ENCODE measurements at regions not wholly inside any gene's neighbourhood (a gene's known extent, or its start where the extent isn't known, plus 50 kb on each side); places are given as distances from the start of the nearest gene placed in this dataset.

DNA sequence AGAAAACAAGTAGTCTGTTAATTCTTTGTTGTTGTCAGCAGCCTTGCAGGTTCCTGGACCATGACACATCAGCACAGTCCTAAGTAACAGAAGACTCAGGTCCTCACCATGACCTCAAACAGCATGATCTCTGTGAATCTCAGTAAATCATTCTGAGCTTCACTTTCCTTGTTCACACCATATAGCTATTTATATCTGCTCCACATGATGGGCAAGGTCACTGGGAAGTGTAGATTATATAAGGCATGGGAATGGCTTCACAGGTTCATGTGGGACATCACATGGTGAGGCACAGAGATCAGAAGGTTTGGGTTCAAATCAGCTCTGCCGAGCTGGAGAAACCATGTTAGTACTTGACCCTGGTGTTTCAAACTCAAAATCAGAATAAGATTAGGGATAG is 245.4 kb upstream of the SPTLC3 start:
- CTCF ChIA-PET, result no interaction called here
- DNase-seq (ENCODE audit: extremely low spot score), result no peak
- POLR2A ChIA-PET, result no interaction called here
- TF ChIP-seq, protein P1, sequence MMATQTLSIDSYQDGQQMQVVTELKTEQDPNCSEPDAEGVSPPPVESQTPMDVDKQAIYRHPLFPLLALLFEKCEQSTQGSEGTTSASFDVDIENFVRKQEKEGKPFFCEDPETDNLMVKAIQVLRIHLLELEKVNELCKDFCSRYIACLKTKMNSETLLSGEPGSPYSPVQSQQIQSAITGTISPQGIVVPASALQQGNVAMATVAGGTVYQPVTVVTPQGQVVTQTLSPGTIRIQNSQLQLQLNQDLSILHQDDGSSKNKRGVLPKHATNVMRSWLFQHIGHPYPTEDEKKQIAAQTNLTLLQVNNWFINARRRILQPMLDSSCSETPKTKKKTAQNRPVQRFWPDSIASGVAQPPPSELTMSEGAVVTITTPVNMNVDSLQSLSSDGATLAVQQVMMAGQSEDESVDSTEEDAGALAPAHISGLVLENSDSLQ (IDR thresholded peaks at IDR 0.05), result no peak
- no peak for TF ChIP-seq ELF4 (IDR thresholded peaks at IDR 0.05)
- TF ChIP-seq SUZ12 (IDR thresholded peaks at IDR 0.05), result no peak
- TF ChIP-seq ZNF384 (IDR thresholded peaks at IDR 0.05), result no peak
- no peak for TF ChIP-seq FOXK2 (IDR thresholded peaks at IDR 0.05)
- no peak for TF ChIP-seq FOXA1 (IDR thresholded peaks at IDR 0.05)
- no peak for TF ChIP-seq CTBP1 (IDR thresholded peaks at IDR 0.05; ENCODE audit: borderline replicate concordance)
- no peak for TF ChIP-seq TARDBP (IDR thresholded peaks at IDR 0.05)
- no peak for TF ChIP-seq HDGF (IDR thresholded peaks at IDR 0.05; ENCODE audit: borderline replicate concordance)
- no peak for TF ChIP-seq LEF1 (IDR thresholded peaks at IDR 0.05; ENCODE audit: borderline replicate concordance)
- TF ChIP-seq L3MBTL2 (conservative IDR thresholded peaks at IDR 0.05), result no peak
- no peak for TF ChIP-seq ARNT (IDR thresholded peaks at IDR 0.05)
- TF ChIP-seq FOXM1 (IDR thresholded peaks at IDR 0.05; ENCODE audit: borderline replicate concordance), result no peak
- no peak for TF ChIP-seq SP1 (IDR thresholded peaks at IDR 0.05)
- no peak for TF ChIP-seq BHLHE40 (IDR thresholded peaks at IDR 0.05; ENCODE audit: borderline replicate concordance)
- TF ChIP-seq NFRKB (IDR thresholded peaks at IDR 0.05), result no peak

DNA sequence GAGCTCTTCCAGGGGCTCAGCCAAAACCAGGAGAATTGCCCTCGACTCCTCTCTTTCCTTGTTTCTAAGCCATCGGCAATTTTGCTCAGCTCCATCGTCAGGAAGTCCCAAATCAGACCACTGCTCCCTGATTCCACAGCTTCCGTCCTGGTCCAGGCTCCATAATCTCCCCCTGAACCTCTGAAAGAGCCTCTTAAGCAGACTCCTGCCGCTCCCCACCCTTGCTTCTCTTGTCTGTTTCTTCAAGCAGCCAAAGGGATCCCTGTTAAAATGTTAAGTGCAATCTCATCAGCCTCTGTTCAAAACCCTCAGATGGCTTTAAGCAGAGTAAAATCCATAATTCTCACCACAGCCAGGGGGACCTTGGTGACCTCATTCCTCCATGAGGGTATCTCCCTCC is 244.7 kb upstream of the SPTLC3 start:
- no peak for DNase-seq (ENCODE audit: extremely low spot score)
- TF ChIP-seq FOXK2 (IDR thresholded peaks at IDR 0.05) (no peak), ARNT (IDR thresholded peaks at IDR 0.05) (no peak), CTBP1 (IDR thresholded peaks at IDR 0.05; ENCODE audit: borderline replicate concordance) (no peak), TARDBP (IDR thresholded peaks at IDR 0.05) (no peak), HDGF (IDR thresholded peaks at IDR 0.05; ENCODE audit: borderline replicate concordance) (no peak), NFRKB (IDR thresholded peaks at IDR 0.05) (no peak), ZNF384 (IDR thresholded peaks at IDR 0.05) (no peak), L3MBTL2 (conservative IDR thresholded peaks at IDR 0.05) (no peak)
- ChIA-PET CTCF (no interaction called here), POLR2A (no interaction called here)

DNA sequence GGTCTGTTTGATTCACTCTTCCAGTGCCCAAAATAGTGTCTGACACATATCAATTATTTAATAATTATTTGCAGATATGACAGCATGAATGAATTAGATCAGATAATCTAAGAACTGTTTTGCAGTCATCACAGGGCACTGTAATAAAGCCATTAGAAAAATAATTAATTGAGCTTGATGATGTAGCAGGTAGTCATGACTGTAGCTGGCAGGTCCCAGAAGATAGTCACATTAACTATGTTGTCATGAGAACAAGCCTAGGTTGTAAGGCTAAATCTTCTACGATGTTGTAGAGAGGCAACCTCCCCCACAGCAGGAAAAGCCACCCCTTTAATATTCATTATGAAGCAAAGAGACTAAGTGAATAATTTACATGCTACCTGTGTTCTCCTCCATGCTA is 243.9 kb upstream of the SPTLC3 start:
- CTCF ChIA-PET, result no interaction called here
- no peak for TF ChIP-seq FOXK2 (IDR thresholded peaks at IDR 0.05)
- TF ChIP-seq TARDBP (IDR thresholded peaks at IDR 0.05), result no peak
- no peak for TF ChIP-seq CTBP1 (IDR thresholded peaks at IDR 0.05; ENCODE audit: borderline replicate concordance)
- TF ChIP-seq HDGF (IDR thresholded peaks at IDR 0.05; ENCODE audit: borderline replicate concordance), result no peak
- TF ChIP-seq, protein P1 (IDR thresholded peaks at IDR 0.05), result no peak
- TF ChIP-seq FOXA1 (IDR thresholded peaks at IDR 0.05), result no peak
- TF ChIP-seq L3MBTL2 (conservative IDR thresholded peaks at IDR 0.05), result no peak
- no peak for TF ChIP-seq LEF1 (IDR thresholded peaks at IDR 0.05; ENCODE audit: borderline replicate concordance)
- TF ChIP-seq BHLHE40 (IDR thresholded peaks at IDR 0.05; ENCODE audit: borderline replicate concordance), result no peak
- TF ChIP-seq ARNT (IDR thresholded peaks at IDR 0.05), result no peak
- no peak for TF ChIP-seq NFRKB (IDR thresholded peaks at IDR 0.05)
- TF ChIP-seq ZNF384 (IDR thresholded peaks at IDR 0.05), result no peak
- no peak for TF ChIP-seq FOXM1 (IDR thresholded peaks at IDR 0.05; ENCODE audit: borderline replicate concordance)
- TF ChIP-seq SUZ12 (IDR thresholded peaks at IDR 0.05), result no peak
- no peak for TF ChIP-seq SP1 (IDR thresholded peaks at IDR 0.05)
- TF ChIP-seq ELF4 (IDR thresholded peaks at IDR 0.05), result no peak
- POLR2A ChIA-PET, result no interaction called here
- DNase-seq (ENCODE audit: extremely low spot score), result no peak

DNA sequence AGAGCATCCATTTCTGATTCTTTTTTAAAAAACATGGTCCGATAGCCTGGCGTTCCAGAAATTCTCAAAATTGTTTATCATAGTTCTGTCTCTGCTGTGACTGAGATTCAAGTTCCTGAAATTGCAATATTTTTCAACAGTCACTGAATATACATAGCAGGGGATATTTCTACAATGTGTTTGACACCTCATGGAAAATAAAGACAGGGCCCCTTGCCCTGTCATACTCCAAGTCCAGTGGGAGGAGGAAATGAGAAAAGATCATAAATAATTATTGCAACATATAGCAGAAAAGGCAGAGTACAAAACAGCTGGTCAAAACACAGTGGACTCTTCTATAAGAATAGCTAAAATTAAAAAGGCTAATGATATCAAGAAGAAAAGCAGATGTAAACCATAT is 234.8 kb upstream of the SPTLC3 start:
- TF ChIP-seq FOXK2 (IDR thresholded peaks at IDR 0.05) (no peak), SUZ12 (IDR thresholded peaks at IDR 0.05) (no peak), ELF4 (IDR thresholded peaks at IDR 0.05) (no peak), ARNT (IDR thresholded peaks at IDR 0.05) (no peak), TARDBP (IDR thresholded peaks at IDR 0.05) (no peak), L3MBTL2 (conservative IDR thresholded peaks at IDR 0.05) (no peak), SP1 (IDR thresholded peaks at IDR 0.05) (no peak), LEF1 (IDR thresholded peaks at IDR 0.05; ENCODE audit: borderline replicate concordance) (no peak), NFRKB (IDR thresholded peaks at IDR 0.05) (no peak), ZNF384 (IDR thresholded peaks at IDR 0.05) (no peak), FOXA1 (IDR thresholded peaks at IDR 0.05) (no peak), BHLHE40 (IDR thresholded peaks at IDR 0.05; ENCODE audit: borderline replicate concordance) (no peak), CTBP1 (IDR thresholded peaks at IDR 0.05; ENCODE audit: borderline replicate concordance) (no peak), HDGF (IDR thresholded peaks at IDR 0.05; ENCODE audit: borderline replicate concordance) (no peak), FOXM1 (IDR thresholded peaks at IDR 0.05; ENCODE audit: borderline replicate concordance) (no peak)
- TF ChIP-seq, protein P1 (IDR thresholded peaks at IDR 0.05), result no peak
- ChIA-PET CTCF (no interaction called here), POLR2A (no interaction called here)
- no peak for DNase-seq (ENCODE audit: extremely low spot score)

DNA sequence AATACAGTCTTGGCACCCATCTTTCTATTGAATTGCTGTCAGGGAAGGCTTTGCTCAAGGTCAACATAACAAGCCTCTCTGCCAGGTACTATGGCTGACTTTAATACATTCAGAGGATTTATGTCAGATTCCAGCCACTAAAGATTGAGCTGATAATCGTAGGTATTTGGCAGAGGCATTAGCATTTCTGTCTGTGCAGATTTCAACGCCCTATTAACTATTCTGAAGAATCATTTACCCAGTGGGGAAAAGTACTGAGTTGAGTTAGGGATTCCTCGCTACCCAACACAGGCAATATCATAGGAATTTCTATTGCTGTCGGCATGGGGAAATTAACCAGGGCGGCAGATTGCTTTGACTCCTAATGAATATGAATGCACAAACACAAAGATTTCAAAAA is 233.7 kb upstream of the SPTLC3 start:
- POLR2A ChIA-PET, result no interaction called here
- TF ChIP-seq SP1 (IDR thresholded peaks at IDR 0.05), result no peak
- TF ChIP-seq ELF4 (IDR thresholded peaks at IDR 0.05), result no peak
- TF ChIP-seq FOXM1 (IDR thresholded peaks at IDR 0.05; ENCODE audit: borderline replicate concordance), result no peak
- TF ChIP-seq SUZ12 (IDR thresholded peaks at IDR 0.05), result no peak
- TF ChIP-seq, protein P1 (IDR thresholded peaks at IDR 0.05), result no peak
- no peak for TF ChIP-seq BHLHE40 (IDR thresholded peaks at IDR 0.05; ENCODE audit: borderline replicate concordance)
- no peak for TF ChIP-seq FOXK2 (IDR thresholded peaks at IDR 0.05)
- no peak for TF ChIP-seq HDGF (IDR thresholded peaks at IDR 0.05; ENCODE audit: borderline replicate concordance)
- TF ChIP-seq ARNT (IDR thresholded peaks at IDR 0.05), result no peak
- no peak for TF ChIP-seq ZNF384 (IDR thresholded peaks at IDR 0.05)
- TF ChIP-seq FOXA1 (IDR thresholded peaks at IDR 0.05), result no peak
- no peak for TF ChIP-seq NFRKB (IDR thresholded peaks at IDR 0.05)
- DNase-seq (ENCODE audit: extremely low spot score), result no peak
- CTCF ChIA-PET, result no interaction called here

All from HEK293T (cell line).